Stimulated activated CD4-positive, alpha-beta T cell treated with anti-CD3 and anti-CD28 coated beads, Interleukin-4, amount 100 ng/mL, for 24 hours (primary cell): ENCODE measurements at regions not wholly inside any gene's neighbourhood (a gene's known extent, or its start where the extent isn't known, plus 50 kb on each side); places are given as distances from the start of the nearest gene placed in this dataset.
"Not testable (repeated sequence)": the region's sequence is repeated elsewhere in the genome, so short reads cannot be mapped to it uniquely, and the experiment has no call there.

Experiments
- DNase-seq: peaks from one replicate; pipeline ENCODE4 v3.0.0-alpha.2; 2020

- no peak for DNase-seq
Measured at GRCh38 chr6:147991961-147992360, 350.7 kb upstream of the SASH1 start.

GRCh38 chr6:147999001-147999540 is 343.6 kb upstream of the SASH1 start:
- DNase-seq: no peak

- DNase-seq: no peak
Measured at GRCh38 chr6:148001844-148002642, 340.6 kb upstream of the SASH1 start.

- DNase-seq: no peak
Measured at GRCh38 chr6:148004651-148005050, 338.0 kb upstream of the SASH1 start.

- no peak for DNase-seq
Measured at GRCh38 chr6:148005806-148006205, 336.8 kb upstream of the SASH1 start.

- not testable (repeated sequence) for DNase-seq
Measured at GRCh38 chr6:148010516-148010915, 332.1 kb upstream of the SASH1 start.

- DNase-seq: no peak
Measured at GRCh38 chr6:148016013-148016412, 326.6 kb upstream of the SASH1 start.

GRCh38 chr6:148021165-148021564 is 321.5 kb upstream of the SASH1 start:
- no peak for DNase-seq

- no peak for DNase-seq
Measured at GRCh38 chr6:148021699-148022098, 320.9 kb upstream of the SASH1 start.

GRCh38 chr6:148022279-148022678 is 320.4 kb upstream of the SASH1 start:
- not testable (repeated sequence) for DNase-seq

- DNase-seq: no peak
Measured at GRCh38 chr6:148027201-148027600, 315.4 kb upstream of the SASH1 start.

- no peak for DNase-seq
Measured at GRCh38 chr6:148035806-148036390, 306.7 kb upstream of the SASH1 start.

- DNase-seq: no peak
Measured at GRCh38 chr6:148037496-148037895, 305.1 kb upstream of the SASH1 start.

- no peak for DNase-seq
Measured at GRCh38 chr6:148041546-148041945, 301.1 kb upstream of the SASH1 start.

- no peak for DNase-seq
Measured at GRCh38 chr6:148042536-148042935, 300.1 kb upstream of the SASH1 start.

GRCh38 chr6:148044261-148044751 is 298.3 kb upstream of the SASH1 start:
- DNase-seq: no peak

- DNase-seq: no peak
Measured at GRCh38 chr6:148044921-148045320, 297.7 kb upstream of the SASH1 start.

- no peak for DNase-seq
Measured at GRCh38 chr6:148053209-148053608, 289.4 kb upstream of the SASH1 start.

GRCh38 chr6:148053796-148054195 is 288.8 kb upstream of the SASH1 start:
- no peak for DNase-seq

GRCh38 chr6:148054219-148054618 is 288.4 kb upstream of the SASH1 start:
- no peak for DNase-seq

- DNase-seq: no peak
Measured at GRCh38 chr6:148055419-148055818, 287.2 kb upstream of the SASH1 start.

GRCh38 chr6:148059869-148060268 is 282.8 kb upstream of the SASH1 start:
- no peak for DNase-seq

GRCh38 chr6:148064406-148065134 is 278.1 kb upstream of the SASH1 start:
- DNase-seq: no peak
